Suprapubic skin (tissue), 4 donors: ENCODE measurements at regions not wholly inside any gene's neighbourhood (a gene's known extent, or its start where the extent isn't known, plus 50 kb on each side); places are given as distances from the start of the nearest gene placed in this dataset.
"Not testable (repeated sequence)": the region's sequence is repeated elsewhere in the genome, so short reads cannot be mapped to it uniquely, and the experiment has no call there.

Experiments
- DNase-seq, 2 donors: peaks; one replicate each; pipeline ENCODE4 v3.0.0-alpha.2; 2019; ENCODE audit warnings: low spot score in 2 of 2
- H3K27ac ChIP-seq: fragments of 200-600 bp; sonication (generic); one replicate; pipeline ENCODE4 v1.5.1; 2019
- H3K27me3 ChIP-seq: fragments of 200-600 bp; sonication (generic); one replicate; pipeline ENCODE4 v1.5.1; 2019
- H3K36me3 ChIP-seq: fragments of 200-600 bp; sonication (generic); one replicate; pipeline ENCODE4 v1.5.1; 2019
- H3K4me1 ChIP-seq: fragments of 200-600 bp; sonication (generic); one replicate; pipeline ENCODE4 v1.5.1; 2019
- H3K4me3 ChIP-seq: fragments of 200-600 bp; sonication (generic); one replicate; pipeline ENCODE4 v1.5.1; 2019; ENCODE audit warnings: mild to moderate bottlenecking
- H3K9me3 ChIP-seq: fragments of 200-600 bp; sonication (generic); one replicate; pipeline ENCODE4 v1.5.1; 2019
- CTCF ChIP-seq, 2 donors: fragments of 200-600 bp in 1 of 2; fragments of 450-650 bp in 1 of 2; sonication (generic) in 1 of 2; IDR thresholded peaks; one replicate each; pipeline ENCODE4 v1.5.1; 2016 to 2019; ENCODE audit warnings: antibody characterized with exemption in 2 of 2, mild to moderate bottlenecking in 1 of 2, moderate library complexity in 1 of 2
- EP300 ChIP-seq: sonication (generic); formaldehyde crosslinking; IDR thresholded peaks from one replicate; pipeline ENCODE4 v1.6.1; 2017; ENCODE audit warnings: antibody characterized with exemption
- POLR2A ChIP-seq, 2 donors: fragments of 450-650 bp; IDR thresholded peaks; one replicate each; pipeline ENCODE4 v1.6.1; 2017; ENCODE audit warnings: antibody characterized with exemption in 2 of 2, mild to moderate bottlenecking in 2 of 2, moderate library complexity in 2 of 2
- POLR2AphosphoS5 ChIP-seq, 3 donors: sonication (generic); formaldehyde crosslinking; IDR thresholded peaks; one replicate each; pipeline ENCODE4 v1.6.1; 2017; ENCODE audit warnings: antibody characterized with exemption in 3 of 3
- WGBS: methylation state at CpG from one replicate; pipeline ENCODE4 v1.1.5; 2018; 5-methylcytosine and 5-hydroxymethylcytosine counted together

GRCh38 chr2:144003460-144004075 lies 516.4 kb downstream of the ZEB2 start:
- TF ChIP-seq POLR2A (IDR thresholded peaks at IDR 0.05) (no peak), POLR2AphosphoS5 (IDR thresholded peaks at IDR 0.05) (no peak), EP300 (no peak), CTCF (IDR thresholded peaks at IDR 0.05) (no peak)
- H3K36me3 ChIP-seq = no peaks in the 10 kb centered on the region
- H3K27me3 ChIP-seq = no peaks in the 10 kb centered on the region
- 90% methylated on average over 2 of the region's 2 CpGs for WGBS
- no peaks in the 10 kb centered on the region for H3K4me1 ChIP-seq
- DNase-seq = no peak
- H3K27ac ChIP-seq = no peak overlapping the region
- no peaks in the 10 kb centered on the region for H3K9me3 ChIP-seq
- no peak overlapping the region for H3K4me3 ChIP-seq

- TF ChIP-seq EP300 (no peak), POLR2AphosphoS5 (IDR thresholded peaks at IDR 0.05) (no peak), CTCF (IDR thresholded peaks at IDR 0.05) (no peak), POLR2A (IDR thresholded peaks at IDR 0.05) (no peak)
- no peak overlapping the region for H3K27ac ChIP-seq
- H3K4me1 ChIP-seq = no peaks in the 10 kb centered on the region
- WGBS = 80% methylated on average over 2 of the region's 2 CpGs
- H3K9me3 ChIP-seq = no peaks in the 10 kb centered on the region
- H3K4me3 ChIP-seq = no peak overlapping the region
- H3K27me3 ChIP-seq = no peaks in the 10 kb centered on the region
- DNase-seq = no peak
- no peaks in the 10 kb centered on the region for H3K36me3 ChIP-seq
Measured at GRCh38 chr2:143996974-143997373, 522.9 kb downstream of the ZEB2 start.

- Histone ChIP-seq H3K9me3 (no peaks in the 10 kb centered on the region), H3K27ac (no peak overlapping the region), H3K4me1 (no peaks in the 10 kb centered on the region), H3K36me3 (no peaks in the 10 kb centered on the region), H3K4me3 (no peak overlapping the region), H3K27me3 (no peaks in the 10 kb centered on the region)
- no peak for TF ChIP-seq CTCF (IDR thresholded peaks at IDR 0.05)
- no peak for TF ChIP-seq POLR2A (IDR thresholded peaks at IDR 0.05)
- no peak for TF ChIP-seq POLR2AphosphoS5 (IDR thresholded peaks at IDR 0.05)
- no peak for TF ChIP-seq EP300
- no peak for DNase-seq
- WGBS = 93% methylated on average over 1 of the region's 1 CpG
Measured at GRCh38 chr2:143994961-143995360, 525.0 kb downstream of the ZEB2 start.

- H3K4me1 ChIP-seq, H3K9me3 ChIP-seq, DNase-seq, H3K4me3 ChIP-seq, H3K27ac ChIP-seq, H3K27me3 ChIP-seq, H3K36me3 ChIP-seq: not testable (repeated sequence)
- 100% methylated on average over 4 of the region's 30 CpGs for WGBS
Measured at GRCh38 chr2:143991596-143991995, 528.3 kb downstream of the ZEB2 start.

GRCh38 chr2:143988082-143988481 lies 531.8 kb downstream of the ZEB2 start:
- Histone ChIP-seq H3K4me3 (no peak overlapping the region), H3K27ac (no peak overlapping the region), H3K36me3 (no peaks in the 10 kb centered on the region), H3K9me3 (no peaks in the 10 kb centered on the region), H3K27me3 (no peaks in the 10 kb centered on the region), H3K4me1 (no peaks in the 10 kb centered on the region)
- 100% methylated on average over 1 of the region's 1 CpG for WGBS
- TF ChIP-seq POLR2AphosphoS5 (IDR thresholded peaks at IDR 0.05) = no peak
- no peak for TF ChIP-seq POLR2A (IDR thresholded peaks at IDR 0.05)
- TF ChIP-seq EP300 = no peak
- no peak for TF ChIP-seq CTCF (IDR thresholded peaks at IDR 0.05)
- no peak for DNase-seq

GRCh38 chr2:143981428-143981827 lies 538.5 kb downstream of the ZEB2 start:
- Histone ChIP-seq H3K27ac (no peak overlapping the region), H3K27me3 (no peaks in the 10 kb centered on the region), H3K36me3 (no peaks in the 10 kb centered on the region), H3K4me1 (no peaks in the 10 kb centered on the region), H3K9me3 (no peaks in the 10 kb centered on the region), H3K4me3 (no peak overlapping the region)
- no peak for DNase-seq
- WGBS = 94% methylated on average over 2 of the region's 2 CpGs
- TF ChIP-seq POLR2A (IDR thresholded peaks at IDR 0.05) (no peak), EP300 (no peak)
